Neuronal stem cell (in vitro differentiated cells): ENCODE measurements at regions not wholly inside any gene's neighbourhood (a gene's known extent, or its start where the extent isn't known, plus 50 kb on each side); places are given as distances from the start of the nearest gene placed in this dataset.
"Not testable (repeated sequence)": the region's sequence is repeated elsewhere in the genome, so short reads cannot be mapped to it uniquely, and the experiment has no call there.

Experiments
- DNase-seq: peaks from one replicate; pipeline ENCODE4 v3.0.0-alpha.2; 2013; ENCODE audit warnings: low spot score
- H2AFZ ChIP-seq: one replicate; pipeline ENCODE4 v1.6.1; 2013; ENCODE audit warnings: mild to moderate bottlenecking, low read length, inconsistent platforms
- H2AK5ac ChIP-seq: 2 replicates; pipeline ENCODE4 v1.6.1; 2013; ENCODE audit warnings: low read depth, mild to moderate bottlenecking, inconsistent platforms, low read length, moderate library complexity, mixed read lengths
- H2BK120ac ChIP-seq: 2 replicates; pipeline ENCODE4 v1.6.1; 2013; ENCODE audit warnings: low read depth, mild to moderate bottlenecking, inconsistent platforms, low read length, moderate library complexity, mixed read lengths
- H2BK12ac ChIP-seq: one replicate; pipeline ENCODE4 v1.6.1; 2013; ENCODE audit warnings: low read length, inconsistent platforms
- H2BK15ac ChIP-seq: 2 replicates; pipeline ENCODE4 v1.6.1; 2013; ENCODE audit warnings: mild to moderate bottlenecking, low read length, inconsistent platforms, mixed read lengths
- H2BK5ac ChIP-seq: one replicate; pipeline ENCODE4 v1.6.1; 2013; ENCODE audit warnings: inconsistent platforms, mild to moderate bottlenecking, low read length, moderate library complexity
- H3K14ac ChIP-seq: one replicate; pipeline ENCODE4 v1.6.1; 2013; ENCODE audit warnings: low read length, inconsistent platforms
- H3K18ac ChIP-seq: 2 replicates; pipeline ENCODE4 v1.6.1; 2013; ENCODE audit warnings: low read length, inconsistent platforms
- H3K23ac ChIP-seq: 2 replicates; pipeline ENCODE4 v1.6.1; 2013; ENCODE audit warnings: low read depth, mild to moderate bottlenecking, mixed read lengths, low read length, inconsistent platforms; ENCODE audit not compliant: poor library complexity
- H3K27ac ChIP-seq: replicated peaks from 3 replicates; pipeline ENCODE4 v1.5.1; 2013; ENCODE audit warnings: low read length, inconsistent platforms
- H3K27me3 ChIP-seq, 3 experiments: 2 replicates each; pipeline ENCODE4 v1.6.1; 2013; ENCODE audit warnings: low read length in 3 of 3, mild to moderate bottlenecking in 2 of 3, inconsistent platforms in 1 of 3, low read depth in 1 of 3, mixed read lengths in 1 of 3, moderate library complexity in 1 of 3; ENCODE audit not compliant: control insufficient read depth in 3 of 3, insufficient read depth in 3 of 3
- H3K36me3 ChIP-seq, 2 donors: replicated peaks in 1 of 2; 2 replicates each; pipeline ENCODE4 v1.6.1; 2013; ENCODE audit warnings: low read length in 2 of 2; ENCODE audit not compliant: control insufficient read depth in 2 of 2, insufficient read depth in 2 of 2
- H3K4ac ChIP-seq: 2 replicates; pipeline ENCODE4 v1.6.1; 2013; ENCODE audit warnings: inconsistent platforms, mild to moderate bottlenecking, low read length, moderate library complexity
- H3K4me1 ChIP-seq, 2 donors: 1 replicate in 1 of 2; 2 replicates in 1 of 2; pipeline ENCODE4 v1.6.1; 2013; ENCODE audit warnings: low read length in 2 of 2, low read depth in 1 of 2; ENCODE audit not compliant: control insufficient read depth in 2 of 2, insufficient read depth in 1 of 2
- H3K4me2 ChIP-seq: one replicate; pipeline ENCODE4 v1.6.1; 2013; ENCODE audit warnings: mild to moderate bottlenecking, low read length, inconsistent platforms; ENCODE audit not compliant: insufficient read depth, poor library complexity, severe bottlenecking
- H3K4me3 ChIP-seq, 2 donors: 2 replicates each; pipeline ENCODE4 v1.5.1; 2013; ENCODE audit warnings: low read length in 2 of 2, mild to moderate bottlenecking in 2 of 2, inconsistent platforms in 1 of 2, moderate library complexity in 1 of 2
- H3K79me1 ChIP-seq: one replicate; pipeline ENCODE4 v1.6.1; 2013; ENCODE audit warnings: low read depth, mild to moderate bottlenecking, inconsistent platforms, low read length, moderate library complexity
- H3K9ac ChIP-seq: one replicate; pipeline ENCODE4 v1.6.1; 2013; ENCODE audit warnings: mild to moderate bottlenecking, low read depth, low read length, inconsistent platforms; ENCODE audit not compliant: poor library complexity
- H3K9me3 ChIP-seq, 2 donors: replicated peaks in 1 of 2; 2 replicates each; pipeline versions ENCODE3 to v1.6.1; 2013; ENCODE audit warnings: low read length in 2 of 2, mild to moderate bottlenecking in 2 of 2, inconsistent platforms in 1 of 2, low read depth in 1 of 2, mixed read lengths in 1 of 2, moderate library complexity in 1 of 2; ENCODE audit not compliant: control insufficient read depth in 2 of 2, insufficient read depth in 1 of 2
- H4K8ac ChIP-seq: one replicate; pipeline ENCODE4 v1.6.1; 2013; ENCODE audit warnings: low read depth, mild to moderate bottlenecking, inconsistent platforms, low read length, moderate library complexity
- H4K91ac ChIP-seq: one replicate; pipeline ENCODE4 v1.6.1; 2013; ENCODE audit warnings: low read length, low read depth, mild to moderate bottlenecking, inconsistent platforms; ENCODE audit not compliant: poor library complexity
- WGBS, 2 donors: extraction: QIAGEN DNeasy Blood & Tissue Kit; methylation state at CpG; one replicate each; pipeline ENCODE4 v1.1.7; 2013; ENCODE audit warnings: missing lambda C conversion rate in 2 of 2, mixed read lengths in 1 of 2; ENCODE audit not compliant: insufficient read length in 2 of 2, insufficient replicate concordance in 1 of 2; ENCODE audit errors: extremely low coverage in 2 of 2; 5-methylcytosine and 5-hydroxymethylcytosine counted together

GRCh38 chr1:143755961-143756360, 215.8 kb downstream of the FAM72C start:
- H3K4me2 ChIP-seq, H3K4me3 ChIP-seq, DNase-seq, H2BK12ac ChIP-seq, H3K23ac ChIP-seq, H4K8ac ChIP-seq, H3K4me1 ChIP-seq, H4K91ac ChIP-seq, H2BK15ac ChIP-seq, H3K36me3 ChIP-seq, H2BK120ac ChIP-seq, H3K18ac ChIP-seq, H2BK5ac ChIP-seq, H3K79me1 ChIP-seq, H3K4ac ChIP-seq, H3K27me3 ChIP-seq, H3K9me3 ChIP-seq, H2AK5ac ChIP-seq, H3K27ac ChIP-seq, H3K14ac ChIP-seq, H3K9ac ChIP-seq, H2AFZ ChIP-seq: not testable (repeated sequence)
- WGBS, 2 donors, result no CpG with 5 or more reads among the region's 3 CpGs

GRCh38 chr1:143748906-143749305, 222.9 kb downstream of the FAM72C start:
- Histone ChIP-seq H3K14ac (no peak overlapping the region), H2BK120ac (no peak overlapping the region), H2BK15ac (no peak overlapping the region), H3K27me3 (no peaks in the 10 kb centered on the region), H3K79me1 (no peaks in the 10 kb centered on the region), H3K9me3 (no peaks in the 10 kb centered on the region), H4K8ac (no peak overlapping the region), H3K4me3 (no peak overlapping the region), H3K4me2 (no peak overlapping the region), H2AK5ac (no peak overlapping the region), H3K36me3 (no peaks in the 10 kb centered on the region), H3K4me1 (no peaks in the 10 kb centered on the region), H3K9ac (no peak overlapping the region), H2BK12ac (no peak overlapping the region), H3K23ac (no peak overlapping the region), H2BK5ac (no peak overlapping the region), H4K91ac (no peak overlapping the region), H2AFZ (no peak overlapping the region), H3K27ac (no peak overlapping the region), H3K4ac (no peak overlapping the region), H3K18ac (no peak overlapping the region)
- no CpG with 5 or more reads among the region's 3 CpGs for WGBS, 2 donors
- DNase-seq, result no peak

- Histone ChIP-seq H3K18ac (no peak overlapping the region), H3K14ac (no peak overlapping the region), H3K36me3 (no peaks in the 10 kb centered on the region), H4K8ac (no peak overlapping the region), H3K27me3 (peaks cover 0 to 11% (median 0%) of the 10 kb centered on the region in 3 experiments), H3K9ac (no peak overlapping the region), H4K91ac (no peak overlapping the region), H3K9me3 (no peaks in the 10 kb centered on the region), H3K4me3 (peak overlapping the region in 1 of 2 donors; percentile 84), H3K4me2 (peak overlapping the region; percentile 49), H2BK120ac (no peak overlapping the region), H2BK15ac (no peak overlapping the region), H3K4ac (no peak overlapping the region), H3K23ac (no peak overlapping the region), H2AK5ac (no peak overlapping the region), H3K79me1 (no peaks in the 10 kb centered on the region), H2BK12ac (no peak overlapping the region), H3K4me1 (no peaks in the 10 kb centered on the region), H2AFZ (no peak overlapping the region), H2BK5ac (no peak overlapping the region), H3K27ac (peak overlapping the region; percentile 43)
- no peak for DNase-seq
- no CpG with 5 or more reads among the region's 14 CpGs for WGBS, 2 donors
These were observed 235.2 kb downstream of the FAM72C start for GRCh38 chr1:143736562-143736961.

GRCh38 chr1:143735764-143736461, 235.9 kb downstream of the FAM72C start:
- Histone ChIP-seq H3K9me3 (no peaks in the 10 kb centered on the region), H2BK15ac (no peak overlapping the region), H3K4me3 (peak overlapping the region in 1 of 2 donors; percentile 84), H3K36me3 (no peaks in the 10 kb centered on the region), H3K27me3 (peaks cover 0 to 11% (median 0%) of the 10 kb centered on the region in 3 experiments), H2BK5ac (no peak overlapping the region), H3K79me1 (no peaks in the 10 kb centered on the region), H3K23ac (no peak overlapping the region), H3K4ac (no peak overlapping the region), H4K8ac (no peak overlapping the region), H2AK5ac (no peak overlapping the region), H3K14ac (no peak overlapping the region), H3K9ac (no peak overlapping the region), H2BK120ac (no peak overlapping the region), H3K18ac (peak overlapping the region; percentile 80), H4K91ac (no peak overlapping the region), H2AFZ (peak overlapping the region; percentile 29), H3K4me2 (peak overlapping the region; percentile 49), H3K27ac (peak overlapping the region; percentile 43), H2BK12ac (no peak overlapping the region), H3K4me1 (no peaks in the 10 kb centered on the region)
- DNase-seq, result peak; percentile 46
- no CpG with 5 or more reads among the region's 36 CpGs for WGBS, 2 donors
